ENCODE measurements at regions not wholly inside any gene's neighbourhood (a gene's known extent, or its start where the extent isn't known, plus 50 kb on each side); places are given as distances from the start of the nearest gene placed in this dataset.
"Not testable (repeated sequence)": the region's sequence is repeated elsewhere in the genome, so short reads cannot be mapped to it uniquely, and the experiment has no call there.

DNA sequence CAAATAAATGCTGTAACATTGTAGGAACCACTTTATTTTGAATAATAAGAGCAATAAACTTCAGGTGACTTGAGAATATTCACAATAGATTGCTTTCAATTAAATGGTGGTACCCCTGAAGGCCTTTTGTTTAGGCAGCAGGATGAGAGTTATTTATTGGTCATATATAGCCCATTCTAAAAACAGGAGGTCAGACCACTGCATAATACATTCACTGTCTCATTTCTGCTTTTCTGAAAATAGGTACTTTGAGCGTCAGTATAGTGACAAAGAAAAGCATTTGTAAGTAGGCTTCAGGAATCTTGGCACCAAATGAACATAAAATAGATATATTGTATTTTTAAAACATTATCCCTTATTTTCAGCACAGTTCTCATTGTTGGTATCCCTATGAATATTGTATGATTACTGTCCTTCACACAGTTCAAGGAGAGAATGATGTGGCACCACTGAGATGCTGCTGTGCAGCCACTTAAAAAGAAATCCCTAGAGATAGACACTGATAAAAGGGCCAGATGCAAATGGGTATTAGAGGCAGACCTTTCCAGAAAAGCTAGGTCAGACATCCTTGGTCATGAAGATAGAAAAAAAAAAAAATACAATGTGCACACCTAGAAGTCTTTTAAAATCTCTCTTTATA lies 381.8 kb upstream of the ST8SIA4 start (continued):
- TF ChIP-seq, protein P1, sequence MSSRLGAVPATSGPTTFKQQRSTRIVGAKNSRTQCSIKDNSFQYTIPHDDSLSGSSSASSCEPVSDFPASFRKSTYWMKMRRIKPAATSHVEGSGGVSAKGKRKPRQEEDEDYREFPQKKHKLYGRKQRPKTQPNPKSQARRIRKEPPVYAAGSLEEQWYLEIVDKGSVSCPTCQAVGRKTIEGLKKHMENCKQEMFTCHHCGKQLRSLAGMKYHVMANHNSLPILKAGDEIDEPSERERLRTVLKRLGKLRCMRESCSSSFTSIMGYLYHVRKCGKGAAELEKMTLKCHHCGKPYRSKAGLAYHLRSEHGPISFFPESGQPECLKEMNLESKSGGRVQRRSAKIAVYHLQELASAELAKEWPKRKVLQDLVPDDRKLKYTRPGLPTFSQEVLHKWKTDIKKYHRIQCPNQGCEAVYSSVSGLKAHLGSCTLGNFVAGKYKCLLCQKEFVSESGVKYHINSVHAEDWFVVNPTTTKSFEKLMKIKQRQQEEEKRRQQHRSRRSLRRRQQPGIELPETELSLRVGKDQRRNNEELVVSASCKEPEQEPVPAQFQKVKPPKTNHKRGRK (CRISPR knock-in tag; IDR thresholded peaks at IDR 0.05), result no peak
- TF ChIP-seq ZSCAN30 (CRISPR knock-in tag; IDR thresholded peaks at IDR 0.05) (no peak), TEAD3 (CRISPR knock-in tag; optimal IDR thresholded peaks at IDR 0.05; ENCODE audit: borderline replicate concordance) (no peak), ZNF24 (IDR thresholded peaks at IDR 0.05) (no peak), MTF2 (CRISPR knock-in tag; IDR thresholded peaks at IDR 0.05; ENCODE audit: borderline replicate concordance) (no peak), ZBTB43 (CRISPR knock-in tag; conservative IDR thresholded peaks at IDR 0.05) (no peak), ZXDC (CRISPR knock-in tag; IDR thresholded peaks at IDR 0.05) (no peak)
- TF ChIP-seq, protein P2, sequence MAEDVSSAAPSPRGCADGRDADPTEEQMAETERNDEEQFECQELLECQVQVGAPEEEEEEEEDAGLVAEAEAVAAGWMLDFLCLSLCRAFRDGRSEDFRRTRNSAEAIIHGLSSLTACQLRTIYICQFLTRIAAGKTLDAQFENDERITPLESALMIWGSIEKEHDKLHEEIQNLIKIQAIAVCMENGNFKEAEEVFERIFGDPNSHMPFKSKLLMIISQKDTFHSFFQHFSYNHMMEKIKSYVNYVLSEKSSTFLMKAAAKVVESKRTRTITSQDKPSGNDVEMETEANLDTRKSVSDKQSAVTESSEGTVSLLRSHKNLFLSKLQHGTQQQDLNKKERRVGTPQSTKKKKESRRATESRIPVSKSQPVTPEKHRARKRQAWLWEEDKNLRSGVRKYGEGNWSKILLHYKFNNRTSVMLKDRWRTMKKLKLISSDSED (CRISPR knock-in tag; IDR thresholded peaks at IDR 0.05), result no peak
- TF ChIP-seq, protein P3, sequence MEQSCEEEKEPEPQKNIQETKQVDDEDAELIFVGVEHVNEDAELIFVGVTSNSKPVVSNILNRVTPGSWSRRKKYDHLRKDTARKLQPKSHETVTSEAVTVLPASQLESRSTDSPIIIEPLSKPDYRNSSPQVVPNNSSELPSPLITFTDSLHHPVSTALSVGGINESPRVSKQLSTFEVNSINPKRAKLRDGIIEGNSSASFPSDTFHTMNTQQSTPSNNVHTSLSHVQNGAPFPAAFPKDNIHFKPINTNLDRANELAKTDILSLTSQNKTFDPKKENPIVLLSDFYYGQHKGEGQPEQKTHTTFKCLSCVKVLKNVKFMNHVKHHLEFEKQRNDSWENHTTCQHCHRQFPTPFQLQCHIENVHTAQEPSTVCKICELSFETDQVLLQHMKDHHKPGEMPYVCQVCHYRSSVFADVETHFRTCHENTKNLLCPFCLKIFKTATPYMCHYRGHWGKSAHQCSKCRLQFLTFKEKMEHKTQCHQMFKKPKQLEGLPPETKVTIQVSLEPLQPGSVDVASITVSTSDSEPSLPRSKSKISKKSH (CRISPR knock-in tag; IDR thresholded peaks at IDR 0.05; ENCODE audit: borderline replicate concordance), result no peak

DNA sequence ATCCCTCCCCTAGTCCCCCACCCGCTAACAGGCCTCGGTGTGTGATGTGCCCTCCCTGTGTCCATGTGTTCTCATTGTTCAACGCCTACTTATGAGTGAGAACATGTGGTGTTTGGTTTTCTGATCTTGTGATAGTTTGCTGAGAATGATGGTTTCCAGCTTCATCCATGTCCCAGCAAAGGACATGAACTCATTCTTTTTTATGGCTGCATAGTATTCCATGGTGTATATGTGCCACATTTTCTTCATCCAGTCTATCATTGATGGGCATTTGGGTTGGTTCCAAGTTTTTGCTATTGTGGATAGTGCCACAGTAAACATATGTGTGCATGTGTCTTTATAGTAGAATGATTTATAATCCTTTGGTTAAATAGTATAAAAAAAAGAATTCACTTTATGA lies 380.9 kb upstream of the ST8SIA4 start:
- H3K9ac ChIP-seq (ENCODE audit: insufficient read depth, low read depth, low read length); FAIRE-seq; H2AFZ ChIP-seq (ENCODE audit: low read length); H3K27ac ChIP-seq (ENCODE audit: extremely low read length, insufficient read depth, low read length); ATAC-seq; BruUV-seq (replicated peaks); H3K4me2 ChIP-seq (ENCODE audit: low read depth, low read length); H3K4me3 ChIP-seq (replicated peaks in 1 of 3; ENCODE audit: insufficient read depth in 1 of 3, low read depth in 2 of 3, low read length in 3 of 3); H3K36me3 ChIP-seq (replicated peaks in 1 of 2; ENCODE audit: control insufficient read depth in 1 of 2, insufficient read depth in 2 of 2, low read length in 2 of 2); CTCF ChIA-PET (ENCODE audit: low intra/inter-chr PET ratio, low total read pairs); DNase-seq (ENCODE audit: low spot score); intact Hi-C loops (cut with micrococcal nuclease; ENCODE audit: unreplicated experiment); in situ Hi-C loops (cut with HindIII; ENCODE audit: extremely low pct_ligation_motif_present, low pct_unique_long_range_greater_than_20kb); POLR2A ChIA-PET; H4K20me1 ChIP-seq (ENCODE audit: insufficient read depth, low read length); H3K79me2 ChIP-seq (ENCODE audit: insufficient read depth, low read length); H3K9me3 ChIP-seq (ENCODE audit: low read length); H3K27me3 ChIP-seq (ENCODE audit: control insufficient read depth in 1 of 2, insufficient read depth in 2 of 2, low read length in 2 of 2); H3K4me1 ChIP-seq (ENCODE audit: insufficient read depth, low read length): not testable (repeated sequence)
- 33% methylated on average over 3 of the region's 3 CpGs for WGBS (ENCODE audit: low lambda C conversion rate)
